ENCODE measurements at regions not wholly inside any gene's neighbourhood (a gene's known extent, or its start where the extent isn't known, plus 50 kb on each side); places are given as distances from the start of the nearest gene placed in this dataset.

DNA sequence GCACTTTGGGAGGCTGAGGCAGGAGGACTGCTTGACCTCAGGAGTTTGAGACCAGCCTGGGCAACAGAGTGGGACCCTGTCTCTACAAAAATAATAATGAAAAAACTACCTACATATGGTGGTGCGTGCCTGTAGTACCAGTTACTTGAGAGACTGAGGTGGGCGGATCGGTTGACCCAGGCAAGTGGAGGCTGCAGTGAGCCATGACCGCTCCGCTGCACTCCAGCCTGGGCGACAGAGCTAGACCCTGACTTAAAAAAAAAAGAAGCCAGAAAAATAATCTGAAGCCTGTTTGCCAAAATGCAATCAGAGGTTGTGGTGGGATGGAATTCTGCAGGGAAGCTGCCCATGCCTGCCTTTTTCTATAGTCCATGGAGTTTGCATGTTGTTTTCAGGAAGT is 50.4 kb upstream of the GGTA1 start:
- DNase-seq (ENCODE audit: low read depth, low spot score): no peak

DNA sequence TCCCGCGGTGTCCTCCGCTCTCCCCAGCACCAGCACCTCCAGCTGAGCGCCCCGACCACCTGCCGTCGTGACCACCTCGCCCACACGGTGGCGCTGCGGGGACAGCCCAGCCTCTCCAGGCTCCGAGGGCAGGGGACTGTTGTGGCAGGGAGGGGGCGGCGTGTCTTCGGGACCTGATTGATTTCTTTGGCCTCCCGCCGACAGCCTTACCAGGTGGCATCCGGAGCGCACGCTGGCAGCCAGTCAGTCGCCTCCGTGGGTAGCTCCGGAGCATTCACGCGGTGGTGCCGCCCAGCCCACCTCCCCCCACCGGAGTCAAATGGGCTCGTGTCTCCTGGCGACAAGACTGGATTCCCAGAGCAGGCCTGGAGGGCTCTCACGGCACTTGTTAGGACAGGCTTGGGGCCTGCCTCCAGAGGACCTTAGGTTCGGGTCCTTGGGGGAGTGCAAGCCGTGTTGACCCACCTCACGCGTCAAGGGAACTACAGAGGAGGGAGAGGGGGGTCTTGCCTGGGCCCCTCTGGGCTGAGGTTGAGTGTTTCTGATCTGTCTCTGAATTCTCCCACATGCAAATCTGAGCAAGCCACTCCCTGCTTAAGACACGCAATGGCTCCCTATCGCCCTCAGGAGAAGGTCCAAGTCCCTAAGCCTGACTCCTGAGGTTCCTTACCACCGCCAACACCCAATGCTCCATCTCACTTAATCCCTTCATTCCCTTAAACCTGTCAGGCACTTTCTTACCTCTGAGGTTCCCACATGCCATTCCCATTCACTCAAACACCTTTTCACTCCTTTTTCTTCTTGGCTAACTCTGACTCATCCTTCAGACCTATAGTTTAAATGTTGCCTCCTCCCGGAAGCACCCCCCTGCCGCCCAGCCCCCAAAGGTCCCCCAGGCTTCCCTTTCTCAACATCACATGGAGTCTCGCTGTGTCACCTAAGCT is 51.2 kb upstream of the GGTA1 start:
- no peak for DNase-seq (ENCODE audit: low read depth, low spot score)

DNA sequence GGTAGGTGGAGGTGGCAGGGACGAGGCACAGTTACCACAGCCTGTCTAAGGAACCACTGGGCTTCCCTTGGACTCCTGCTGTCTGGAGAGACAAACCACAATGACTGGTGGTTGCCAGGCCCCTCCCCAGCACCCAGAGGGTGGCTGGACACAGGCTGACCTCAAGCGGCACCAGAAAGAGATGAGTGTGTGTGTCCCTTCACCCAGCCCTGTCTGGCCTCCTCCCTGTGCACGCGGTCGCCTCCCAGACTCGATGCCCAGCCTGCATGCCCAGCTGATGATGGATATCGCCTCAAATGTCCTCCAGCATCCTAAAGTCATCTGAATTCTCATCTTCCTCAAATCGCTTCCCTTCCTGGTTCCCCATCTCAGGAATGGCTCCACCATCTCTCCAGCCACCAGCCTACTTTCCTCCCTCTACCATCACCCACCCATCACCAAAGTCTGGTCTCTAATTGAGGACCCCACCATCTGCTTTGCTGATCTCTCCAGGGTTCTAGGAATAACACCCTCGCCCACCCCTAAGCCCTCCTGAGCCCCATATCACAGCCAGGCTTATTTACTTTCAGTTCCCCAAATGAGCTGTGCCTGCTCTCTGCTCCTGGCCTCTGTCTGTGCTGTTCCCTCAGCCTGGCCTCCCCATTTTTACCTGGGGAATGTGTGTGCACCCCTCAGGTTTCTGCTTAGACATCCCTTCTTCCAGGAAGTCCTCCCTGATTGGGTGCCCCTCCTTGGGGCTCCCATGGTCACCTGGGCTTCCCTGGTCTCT is 52.5 kb upstream of the GGTA1 start:
- DNase-seq (ENCODE audit: low read depth, low spot score): no peak

DNA sequence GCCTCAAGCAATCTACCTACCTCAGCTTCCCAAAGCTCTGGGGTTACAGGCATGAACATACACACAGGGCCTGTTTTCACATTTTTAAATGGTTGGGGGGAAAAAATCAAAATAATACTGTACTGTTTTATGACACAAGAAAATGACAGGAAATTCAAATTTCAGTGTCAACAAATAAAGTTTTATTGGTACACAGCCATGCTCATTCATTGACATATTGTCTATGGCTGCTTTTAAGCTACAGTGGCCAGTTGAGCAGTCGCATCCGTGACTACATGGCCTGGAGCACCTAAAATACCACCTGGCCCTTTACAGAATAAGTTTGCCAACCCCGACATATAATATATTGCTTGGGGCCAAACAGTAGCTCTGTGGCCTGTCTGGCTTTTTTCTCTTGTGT is 56.4 kb upstream of the GGTA1 start:
- DNase-seq (ENCODE audit: low read depth, low spot score): no peak

DNA sequence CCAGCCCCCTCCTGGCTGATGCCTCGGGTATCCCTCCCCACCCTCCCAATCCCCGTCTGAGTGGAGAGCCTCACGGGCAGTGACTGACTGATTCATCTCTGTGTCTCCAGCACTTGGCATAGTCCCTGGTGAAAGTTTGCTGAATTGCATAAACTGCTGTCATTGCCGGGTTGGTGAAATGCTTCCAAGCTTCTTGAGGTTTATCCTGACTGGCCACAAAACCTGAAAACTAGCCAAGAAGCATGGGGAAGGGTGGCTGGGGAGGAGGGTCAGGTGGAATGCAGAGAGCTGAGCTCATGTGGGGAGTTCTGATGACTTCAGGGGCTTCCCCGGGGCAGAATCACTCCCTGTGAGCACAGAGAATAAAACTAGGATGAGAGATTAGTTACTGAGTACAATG is 56.9 kb upstream of the GGTA1 start:
- DNase-seq (ENCODE audit: low read depth, low spot score): peak; percentile 43

DNA sequence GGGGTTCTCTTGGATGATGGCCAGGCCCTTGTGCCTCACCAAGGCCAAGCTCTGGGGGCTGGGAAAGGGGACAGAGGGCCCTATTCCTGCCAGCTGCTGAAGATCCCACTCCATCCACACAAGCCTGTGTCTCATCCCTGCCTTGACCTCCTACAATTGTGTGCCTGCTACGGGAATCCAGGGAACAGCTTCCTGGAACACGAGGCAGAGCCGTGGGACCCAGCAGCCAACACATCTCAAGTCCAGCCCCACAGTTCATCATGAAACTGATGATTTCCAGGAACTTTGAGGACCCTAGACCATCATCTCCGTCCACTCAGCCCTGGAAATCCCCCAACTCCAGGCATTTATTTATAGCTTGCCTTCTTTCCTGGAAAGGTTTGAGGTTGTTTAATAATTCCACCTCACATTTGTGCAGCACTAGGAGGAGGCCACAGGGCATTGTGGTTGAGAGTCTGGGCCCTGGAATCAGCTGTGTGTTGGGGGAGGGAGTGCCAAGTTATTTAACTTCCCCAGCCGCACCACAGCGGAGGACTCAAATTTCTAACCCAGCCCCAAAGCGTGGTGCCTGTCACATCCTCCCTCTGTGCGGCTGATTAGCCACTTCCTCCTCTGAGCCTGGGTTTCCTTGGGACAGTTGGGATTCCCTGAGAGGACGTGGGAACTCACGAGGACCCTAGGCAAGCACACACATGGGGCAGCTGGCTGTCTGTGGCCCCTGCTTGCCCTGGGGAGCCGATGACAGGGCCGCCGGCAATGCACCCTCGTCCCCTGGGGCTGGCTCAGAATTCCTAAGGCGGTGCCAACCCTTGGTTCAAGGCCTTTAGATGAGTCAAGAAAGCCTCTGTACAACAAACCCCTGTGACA is 58.2 kb upstream of the GGTA1 start:
- DNase-seq (ENCODE audit: low read depth, low spot score): peak; percentile 52

DNA sequence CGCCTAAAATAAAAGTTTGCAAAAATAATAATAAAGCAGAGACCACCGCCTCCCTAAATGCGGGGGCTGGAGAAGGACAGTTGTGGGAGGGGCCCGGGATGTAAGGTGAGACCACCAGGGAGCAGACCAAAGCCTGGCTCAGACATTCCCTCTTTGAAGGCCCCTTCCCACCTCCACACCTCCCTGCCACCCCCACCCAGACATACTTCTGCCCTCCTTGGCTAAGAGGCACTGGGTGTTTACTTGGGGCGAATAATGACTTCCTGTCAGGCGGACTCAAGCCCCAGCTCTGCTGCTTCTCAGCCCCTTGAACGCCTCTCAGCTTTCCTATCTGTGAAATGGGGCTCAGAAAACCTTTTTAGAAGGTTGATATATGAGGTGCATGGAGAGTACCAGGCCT is 58.8 kb upstream of the GGTA1 start:
- no peak for DNase-seq (ENCODE audit: low read depth, low spot score)

DNA sequence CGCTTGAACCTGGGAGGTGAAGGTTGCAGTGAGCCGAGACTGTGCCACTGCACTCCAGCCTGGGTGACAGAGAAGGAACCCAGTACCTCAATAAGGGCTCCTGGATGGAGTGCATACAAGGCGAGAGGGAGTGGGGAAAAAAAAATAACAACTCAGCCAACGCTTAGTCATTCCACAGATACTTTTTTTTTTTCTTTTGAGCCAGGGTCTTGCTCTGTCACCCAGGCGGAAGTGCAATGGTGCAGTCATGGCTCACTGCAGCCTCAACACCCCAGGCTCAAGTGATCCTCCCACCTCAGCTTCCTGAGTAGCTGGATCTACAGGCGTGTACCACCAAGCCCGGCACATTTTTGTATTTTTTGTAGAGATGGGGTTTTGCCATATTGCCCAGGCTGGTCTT is 59.5 kb upstream of the GGTA1 start:
- no peak for DNase-seq (ENCODE audit: low read depth, low spot score)

DNA sequence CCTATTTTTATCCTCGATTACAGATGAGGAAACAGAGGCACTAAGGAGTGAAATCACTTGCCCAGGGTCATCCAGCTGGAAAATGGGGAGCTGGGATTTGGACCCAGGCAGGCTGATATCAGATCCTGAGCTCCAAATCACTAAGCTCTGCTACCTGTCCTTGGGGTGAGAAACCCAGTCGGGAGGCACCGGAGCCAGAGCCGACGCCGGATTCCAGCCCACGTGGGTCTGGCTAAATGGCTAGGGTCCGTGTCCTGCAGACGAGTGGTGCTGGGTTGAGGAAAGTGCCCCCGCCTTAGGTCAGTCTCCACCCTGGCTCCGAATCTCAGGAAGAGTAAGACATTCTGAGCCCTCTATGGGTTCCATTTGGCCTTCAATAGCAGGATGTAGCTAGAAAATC is 61.3 kb upstream of the GGTA1 start:
- no peak for DNase-seq (ENCODE audit: low read depth, low spot score)

DNA sequence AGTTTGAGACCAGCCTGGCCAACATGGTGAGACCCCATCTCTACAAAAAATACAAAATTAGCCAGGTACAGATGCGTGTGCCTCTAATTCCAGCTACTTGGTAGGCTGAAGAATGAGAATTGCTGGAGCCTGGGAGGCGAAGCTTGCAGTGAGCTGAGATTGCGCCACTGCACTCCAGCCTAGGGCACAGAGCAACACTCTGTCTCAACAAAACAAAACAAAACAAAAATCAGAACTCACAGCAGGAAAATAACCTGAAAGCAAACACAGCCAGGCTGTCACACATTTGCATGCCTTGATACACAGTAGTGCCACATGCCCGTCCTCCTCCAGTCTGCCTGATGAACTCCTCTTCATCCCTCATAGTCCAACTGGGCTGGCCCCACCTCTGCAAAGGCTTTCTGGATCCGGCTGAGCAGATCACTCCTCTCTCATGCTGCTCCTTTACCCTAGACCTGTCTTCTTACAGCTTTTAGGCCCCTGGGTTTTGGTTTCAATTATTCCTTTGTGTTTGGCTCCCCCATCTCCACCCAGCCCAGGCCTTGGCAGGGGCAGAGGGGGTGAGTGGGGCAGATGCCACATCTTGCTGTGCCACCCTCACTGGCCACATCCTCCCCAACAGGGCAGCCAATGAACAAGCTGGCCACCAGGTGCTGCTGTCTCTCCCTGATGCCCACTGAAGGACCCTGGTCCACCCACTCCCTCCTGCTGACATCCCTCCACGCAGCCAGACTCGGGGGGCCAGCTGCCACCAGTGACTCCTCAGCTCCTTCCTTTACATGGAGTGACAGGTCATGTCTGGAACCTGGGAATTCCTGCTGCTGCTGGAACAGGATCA is 62.0 kb upstream of the GGTA1 start:
- no peak for DNase-seq (ENCODE audit: low read depth, low spot score)

DNA sequence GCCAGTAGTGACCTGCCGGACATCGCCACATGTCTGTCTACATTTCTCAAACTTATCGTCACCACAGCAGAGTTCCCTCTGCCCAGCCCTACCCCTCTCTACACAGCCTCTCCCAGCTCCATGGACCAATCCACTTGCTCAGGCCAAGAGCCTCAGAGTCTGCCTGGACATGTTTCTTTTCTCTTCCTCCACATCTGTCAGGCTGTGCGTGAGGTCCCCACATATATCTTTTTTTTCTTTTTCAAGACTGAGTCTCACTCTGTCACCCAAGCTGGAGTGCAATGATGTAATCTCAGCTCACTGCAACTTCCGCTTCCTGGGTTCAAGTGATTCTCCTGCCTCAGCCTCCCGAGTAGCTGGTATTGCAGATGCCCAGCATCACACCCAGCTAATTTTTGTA is 62.7 kb upstream of the GGTA1 start:
- no peak for DNase-seq (ENCODE audit: low read depth, low spot score)

DNA sequence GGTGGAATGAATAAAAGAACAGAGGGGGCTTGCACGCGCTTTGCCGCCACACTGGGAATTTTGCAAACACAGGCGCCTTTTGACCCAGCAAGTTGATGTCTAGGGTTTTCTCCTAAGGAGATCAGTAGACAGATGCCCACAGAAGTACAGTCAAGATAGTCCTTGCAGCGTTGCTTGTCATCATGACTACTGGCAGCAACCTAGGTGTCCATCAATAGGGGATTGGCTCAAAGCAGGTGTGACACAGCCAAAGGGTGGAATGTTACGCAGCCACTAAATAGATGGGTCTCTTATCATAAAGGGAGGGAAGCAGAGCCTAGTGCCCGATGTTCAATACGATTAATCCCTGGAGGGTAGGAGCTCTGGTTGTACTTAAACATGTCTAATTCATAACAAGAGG is 63.8 kb upstream of the GGTA1 start:
- no peak for DNase-seq (ENCODE audit: low read depth, low spot score)

DNA sequence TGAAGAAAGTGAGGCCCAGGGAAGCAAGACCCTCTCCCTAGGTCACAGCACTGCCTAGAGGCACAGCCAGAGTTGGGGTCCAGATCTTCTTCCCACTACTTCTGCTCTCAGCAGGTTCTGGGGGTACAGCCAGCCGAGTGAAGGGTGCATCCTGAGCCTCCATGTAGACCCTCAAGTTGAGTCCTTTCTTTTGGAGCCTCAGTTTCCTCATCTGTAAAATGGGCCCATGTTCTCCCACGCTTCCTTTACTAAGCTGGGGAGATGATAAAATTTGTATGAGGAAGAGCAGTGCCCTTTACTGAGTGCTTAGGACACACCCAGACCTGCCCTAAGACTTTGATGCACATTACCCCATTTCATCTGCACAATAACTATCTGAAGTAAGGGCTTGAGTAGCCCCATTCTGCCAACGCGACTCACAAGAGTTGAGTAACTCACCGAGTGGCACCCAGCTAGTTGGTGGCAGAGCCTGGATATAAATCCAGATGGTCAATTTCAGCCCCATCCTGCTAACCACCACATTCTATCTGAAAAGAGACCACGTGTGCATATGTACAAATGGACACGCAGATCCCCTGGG is 64.3 kb upstream of the GGTA1 start:
- no peak for DNase-seq (ENCODE audit: low read depth, low spot score)

DNA sequence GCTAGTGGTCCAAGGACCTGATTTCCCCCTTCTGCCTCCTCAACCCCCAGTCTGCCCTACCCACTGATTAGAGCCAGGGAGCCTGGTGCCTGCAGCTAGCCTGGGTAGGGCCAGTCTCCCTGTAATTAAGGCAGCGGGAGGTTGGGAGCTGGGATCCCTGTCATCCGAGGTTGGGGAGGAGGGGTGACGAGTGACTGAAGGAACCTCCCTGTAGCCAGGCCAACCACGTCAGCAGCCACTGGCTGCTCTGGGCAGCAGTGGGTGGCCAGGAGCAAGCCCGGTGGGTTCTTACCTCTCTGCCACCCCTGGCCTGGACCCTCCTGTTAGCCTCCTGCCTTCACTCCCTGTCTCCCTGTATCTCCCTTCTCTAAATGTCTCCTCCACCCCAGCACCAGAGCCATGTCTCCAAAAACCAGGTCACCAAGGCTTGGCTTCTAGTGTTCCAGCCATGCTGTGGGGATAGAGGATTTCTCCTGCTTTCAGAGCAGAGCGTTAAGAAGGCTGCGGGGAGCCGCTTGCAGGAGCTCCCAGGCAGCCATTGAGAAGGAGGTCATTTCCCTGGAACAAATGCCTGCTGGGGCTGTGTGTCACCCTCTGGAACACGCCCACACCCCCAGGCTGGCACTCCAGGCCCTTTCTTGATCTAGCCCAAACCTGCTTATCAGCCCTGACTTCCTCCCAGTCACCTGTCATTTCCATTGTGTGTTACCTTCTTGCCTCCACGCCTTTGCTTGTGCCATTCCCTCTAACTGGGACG is 65.0 kb upstream of the GGTA1 start:
- DNase-seq (ENCODE audit: low read depth, low spot score): no peak

DNA sequence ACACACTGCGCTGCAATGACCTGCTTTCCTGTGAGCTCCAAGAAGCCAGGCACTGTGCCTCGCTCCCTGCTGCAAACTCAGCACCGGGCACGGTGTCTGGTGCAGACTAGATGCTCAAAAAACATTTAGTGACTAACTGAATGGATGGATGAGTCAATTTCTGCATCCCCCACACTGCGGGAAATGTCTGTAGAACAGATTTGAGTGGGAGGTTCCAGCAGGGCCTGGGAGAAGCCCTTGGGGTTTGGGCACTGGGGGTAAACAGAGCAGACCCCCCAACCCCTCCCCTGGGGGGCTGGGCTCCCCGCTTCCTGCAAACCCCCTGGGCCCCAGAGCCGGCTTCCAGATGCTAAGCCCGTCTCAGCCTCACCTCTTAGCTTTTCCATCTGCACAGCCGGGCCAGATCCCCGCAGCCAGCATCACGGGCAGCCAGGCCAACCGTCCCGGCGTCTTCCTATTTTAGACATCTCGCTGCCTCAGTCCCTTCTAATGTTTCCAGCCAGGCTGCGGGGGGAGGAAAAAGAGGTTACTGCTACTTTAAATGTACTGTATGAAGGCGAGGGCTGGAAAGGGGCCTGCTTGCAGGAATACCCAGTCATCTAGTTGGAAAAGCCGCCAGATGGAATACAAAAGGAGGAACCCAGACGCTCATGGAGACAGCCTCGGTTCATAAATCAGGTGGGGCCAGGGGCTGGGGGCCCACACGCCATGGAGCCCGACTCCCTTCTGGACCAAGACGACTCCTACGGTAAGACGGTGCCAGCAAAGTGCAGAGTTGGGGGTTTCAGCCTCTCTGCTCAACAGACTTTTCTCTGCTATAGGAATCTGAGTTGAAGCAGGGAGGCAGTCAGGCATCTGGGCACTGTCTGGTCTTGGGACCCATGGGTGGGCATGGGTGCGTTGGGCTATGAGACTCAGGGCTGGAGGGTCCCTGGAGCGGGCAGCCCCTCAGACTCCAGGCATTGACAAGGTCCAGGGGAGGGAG is 67.1 kb upstream of the GGTA1 start:
- DNase-seq (ENCODE audit: low read depth, low spot score): no peak

DNA sequence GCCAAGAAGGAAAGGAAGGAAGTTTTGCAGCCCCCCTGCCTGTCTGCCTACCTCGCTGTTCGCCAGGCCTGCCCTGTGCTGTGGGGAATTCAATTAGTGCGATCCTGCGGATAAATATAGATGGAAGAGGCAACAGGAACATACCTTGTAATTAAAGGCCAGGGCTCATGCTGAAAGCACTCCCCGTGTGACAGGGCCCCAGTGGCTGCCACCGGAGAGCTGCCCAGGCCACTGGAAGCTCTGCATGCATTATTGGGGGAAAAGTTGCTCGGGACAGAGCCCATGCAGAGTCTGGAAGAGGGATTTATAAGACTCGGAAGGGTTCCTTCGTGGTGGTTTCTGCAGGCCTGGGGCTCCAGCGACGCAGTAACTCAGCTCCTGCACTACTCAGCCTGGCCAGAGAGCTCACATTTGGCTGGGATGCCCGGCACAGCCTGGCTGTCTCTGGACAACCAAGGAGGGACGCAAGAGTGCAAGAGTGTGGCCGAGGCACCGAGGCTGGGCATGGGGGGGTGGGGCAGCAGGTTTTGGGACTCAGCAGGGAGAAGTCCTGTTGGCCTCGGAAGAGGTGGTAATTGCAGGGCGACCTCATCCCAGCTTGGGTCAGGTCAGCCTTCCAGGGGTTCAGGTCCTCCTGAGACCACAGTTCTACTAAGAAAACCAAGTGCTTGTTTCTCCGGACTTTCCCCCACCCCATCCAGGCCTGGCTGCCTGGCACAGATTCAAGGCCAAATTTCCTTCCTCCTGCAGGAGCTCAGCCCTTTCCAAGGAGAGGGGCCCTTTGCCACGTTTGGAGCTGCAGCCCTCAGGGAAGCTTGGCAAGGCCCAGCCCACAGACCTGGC is 68.1 kb upstream of the GGTA1 start:
- no peak for DNase-seq (ENCODE audit: low read depth, low spot score)

DNA sequence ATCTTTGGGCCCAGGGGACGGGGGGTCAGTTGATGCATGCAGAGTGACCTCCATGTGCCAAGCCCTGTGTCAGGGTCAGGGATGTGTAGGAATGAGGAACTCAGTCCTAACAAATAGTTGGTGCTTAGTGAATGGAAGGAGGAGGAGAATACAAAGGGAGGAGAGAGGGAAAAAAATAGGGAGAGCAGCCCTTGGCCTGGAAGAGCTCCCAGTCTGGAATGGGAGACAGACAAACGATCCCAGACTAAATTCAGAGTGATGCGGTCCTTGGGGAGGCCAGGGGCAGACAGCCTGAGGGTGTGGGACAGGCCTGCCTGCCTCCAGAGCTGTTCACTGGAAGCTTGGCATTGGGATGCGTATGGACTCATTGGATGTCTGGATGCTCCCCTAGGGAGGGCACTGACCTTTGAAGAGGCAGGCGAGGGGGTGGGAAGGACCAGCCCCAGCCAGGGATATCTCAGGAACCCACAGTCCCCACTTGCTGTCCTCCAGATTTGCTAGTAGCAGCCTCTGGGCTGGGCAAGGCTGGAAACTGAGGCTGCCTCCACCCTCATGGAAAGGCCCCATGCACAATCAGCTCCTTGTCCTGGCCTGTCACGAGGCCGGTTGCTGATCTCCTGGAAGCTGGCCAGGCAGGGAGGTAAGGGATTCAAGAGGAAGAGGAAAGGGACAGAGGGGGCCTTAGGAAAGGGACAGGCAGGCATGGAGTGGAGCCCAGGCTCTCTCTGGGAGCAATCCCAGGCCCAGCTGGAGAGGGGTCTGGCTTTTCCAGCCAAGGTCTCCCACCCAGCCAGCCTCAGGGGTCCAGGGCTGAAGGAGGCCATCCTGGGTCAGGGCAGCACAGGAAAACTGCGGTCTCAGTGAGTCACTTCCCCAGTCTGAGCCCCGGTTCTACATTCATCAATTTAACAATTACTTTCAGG is 69.0 kb upstream of the GGTA1 start:
- no peak for DNase-seq (ENCODE audit: low read depth, low spot score)
